ENCODE measurements at regions not wholly inside any gene's neighbourhood (a gene's known extent, or its start where the extent isn't known, plus 50 kb on each side); places are given as distances from the start of the nearest gene placed in this dataset.

- TF ChIP-seq CTCF (IDR thresholded peaks at IDR 0.05): no peak
- TF ChIP-seq POLR2A (IDR thresholded peaks at IDR 0.05): no peak
Observed at GRCh38 chr2:16479721-16480120, 185.9 kb downstream of the CYRIA start.

Data from thyroid gland (tissue), 4 donors.